Loucy (cell line): ENCODE measurements at regions not wholly inside any gene's neighbourhood (a gene's known extent, or its start where the extent isn't known, plus 50 kb on each side); places are given as distances from the start of the nearest gene placed in this dataset.

Source experiments
- H2AFZ ChIP-seq: fragments of 200-600 bp; sonication (generic); 2 replicates; pipeline ENCODE4 v1.6.0; 2016; ENCODE audit warnings: antibody characterized with exemption, mild to moderate bottlenecking, low read length, moderate library complexity
- H3F3A ChIP-seq: fragments of 200-600 bp; 2 replicates; pipeline ENCODE4 v1.6.0; 2016; ENCODE audit warnings: antibody characterized with exemption, low read depth, mild to moderate bottlenecking
- H3K27me3 ChIP-seq: fragments of 200-600 bp; sonication (generic); 2 replicates; pipeline ENCODE4 v1.6.1; 2014; ENCODE audit warnings: low read length, mild to moderate bottlenecking; ENCODE audit not compliant: insufficient read depth, poor library complexity, severe bottlenecking
- H3K36me3 ChIP-seq: fragments of 200-600 bp; sonication (generic); 2 replicates; pipeline ENCODE4 v1.6.1; 2016; ENCODE audit warnings: low read length; ENCODE audit not compliant: insufficient read depth
- H3K4me1 ChIP-seq: fragments of 200-600 bp; sonication (generic); 2 replicates; pipeline ENCODE4 v1.5.1; 2014; ENCODE audit warnings: low read length, mild to moderate bottlenecking; ENCODE audit not compliant: insufficient read depth, poor library complexity, severe bottlenecking
- H3K4me2 ChIP-seq: fragments of 200-600 bp; sonication (generic); 2 replicates; pipeline ENCODE4 v1.6.0; 2014; ENCODE audit warnings: antibody characterized with exemption, low read length, low read depth, mild to moderate bottlenecking; ENCODE audit not compliant: poor library complexity, severe bottlenecking
- H3K4me3 ChIP-seq: fragments of 200-600 bp; sonication (generic); 2 replicates; pipeline ENCODE4 v1.5.1; 2014; ENCODE audit warnings: low read length, mild to moderate bottlenecking, mixed read lengths; ENCODE audit not compliant: poor library complexity, severe bottlenecking
- H3K79me2 ChIP-seq: fragments of 200-600 bp; sonication (generic); 2 replicates; pipeline ENCODE4 v1.6.1; 2014; ENCODE audit warnings: low read length; ENCODE audit not compliant: insufficient read depth
- H3K9ac ChIP-seq: fragments of 200-600 bp; sonication (generic); 2 replicates; pipeline ENCODE4 v1.6.0; 2014; ENCODE audit warnings: mild to moderate bottlenecking, low read depth, low read length, moderate library complexity; ENCODE audit not compliant: poor library complexity, severe bottlenecking
- H3K9me2 ChIP-seq: fragments of 200-600 bp; sonication (generic); replicated peaks from 2 replicates; pipeline ENCODE4 v1.6.1; 2016; ENCODE audit warnings: low read depth, low read length, mixed read lengths
- H3K9me3 ChIP-seq: fragments of 200-600 bp; sonication (generic); 2 replicates; pipeline ENCODE4 v1.6.1; 2014; ENCODE audit warnings: mild to moderate bottlenecking, antibody characterized with exemption, low read length, low read depth; ENCODE audit not compliant: insufficient read depth
- H4K20me1 ChIP-seq: fragments of 200-600 bp; sonication (generic); 2 replicates; pipeline ENCODE4 v1.6.0; 2014; ENCODE audit warnings: antibody characterized with exemption, low read length, mild to moderate bottlenecking; ENCODE audit not compliant: insufficient read depth, poor library complexity, severe bottlenecking
- CTCF ChIP-seq: fragments of 200-600 bp; sonication (generic); conservative IDR thresholded peaks from 2 replicates; pipeline ENCODE4 v1.5.1; 2014; ENCODE audit warnings: mild to moderate bottlenecking, antibody characterized with exemption, low read length
- EZH2phosphoT487 ChIP-seq: fragments of 200-600 bp; IDR thresholded peaks from 2 replicates; pipeline ENCODE4 v1.6.1; 2018; ENCODE audit warnings: antibody characterized with exemption, mild to moderate bottlenecking, moderate library complexity, borderline replicate concordance

GRCh38 chr6:6918216-6918983 lies 189.4 kb upstream of the RREB1 start:
- H3K9me3 ChIP-seq = no peaks in the 10 kb centered on the region
- H3K9ac ChIP-seq = no peak overlapping the region
- H2AFZ ChIP-seq = no peak overlapping the region
- no peaks in the 10 kb centered on the region for H3K36me3 ChIP-seq
- no peak overlapping the region for H3K4me3 ChIP-seq
- H3K4me2 ChIP-seq = no peak overlapping the region
- H3K27me3 ChIP-seq = no peaks in the 10 kb centered on the region
- H3K9me2 ChIP-seq = no peaks in the 10 kb centered on the region
- H4K20me1 ChIP-seq = no peaks in the 10 kb centered on the region
- H3F3A ChIP-seq = no peaks in the 10 kb centered on the region
- no peaks in the 10 kb centered on the region for H3K79me2 ChIP-seq
- no peak for TF ChIP-seq EZH2phosphoT487
- no peak for TF ChIP-seq CTCF
- H3K4me1 ChIP-seq = no peaks in the 10 kb centered on the region

- H2AFZ ChIP-seq = no peak overlapping the region
Observed at GRCh38 chr6:6919173-6919572, 188.6 kb upstream of the RREB1 start.

GRCh38 chr6:6920114-6920986 lies 187.4 kb upstream of the RREB1 start:
- H3K4me3 ChIP-seq = no peak overlapping the region
- H3K36me3 ChIP-seq = no peaks in the 10 kb centered on the region
- no peaks in the 10 kb centered on the region for H3K27me3 ChIP-seq
- no peaks in the 10 kb centered on the region for H4K20me1 ChIP-seq
- H3K9me2 ChIP-seq = no peaks in the 10 kb centered on the region
- no peak overlapping the region for H3K9ac ChIP-seq
- no peaks in the 10 kb centered on the region for H3F3A ChIP-seq
- H3K9me3 ChIP-seq = no peaks in the 10 kb centered on the region
- no peaks in the 10 kb centered on the region for H3K79me2 ChIP-seq
- H2AFZ ChIP-seq = no peak overlapping the region
- TF ChIP-seq CTCF (no peak), EZH2phosphoT487 (no peak)
- H3K4me2 ChIP-seq = no peak overlapping the region
- H3K4me1 ChIP-seq = no peaks in the 10 kb centered on the region

More at GRCh38 chr6:6919173-6919572, 188.6 kb upstream of the RREB1 start:
- H4K20me1 ChIP-seq = no peaks in the 10 kb centered on the region
- no peak overlapping the region for H3K9ac ChIP-seq
- TF ChIP-seq EZH2phosphoT487 (no peak), CTCF (no peak)
- no peaks in the 10 kb centered on the region for H3K9me3 ChIP-seq
- H3K79me2 ChIP-seq = no peaks in the 10 kb centered on the region
- H3F3A ChIP-seq = no peaks in the 10 kb centered on the region
- H3K36me3 ChIP-seq = no peaks in the 10 kb centered on the region
- H3K4me1 ChIP-seq = no peaks in the 10 kb centered on the region
- H3K9me2 ChIP-seq = no peaks in the 10 kb centered on the region
- H3K4me2 ChIP-seq = no peak overlapping the region
- H3K27me3 ChIP-seq = no peaks in the 10 kb centered on the region
- no peak overlapping the region for H3K4me3 ChIP-seq
